Keratinocyte (primary cell): ENCODE measurements at regions not wholly inside any gene's neighbourhood (a gene's known extent, or its start where the extent isn't known, plus 50 kb on each side); places are given as distances from the start of the nearest gene placed in this dataset.

ENCODE experiments used
- EZH2 ChIP-seq: IDR thresholded peaks from one replicate; pipeline ENCODE4 v1.6.1; 2012; ENCODE audit warnings: inconsistent platforms, mild to moderate bottlenecking, low read length, moderate library complexity
- TF ChIP-seq, protein P1 (sequence below), 3 experiments: IDR thresholded peaks in 1 of 3; conservative IDR thresholded peaks in 1 of 3; optimal IDR thresholded peaks in 1 of 3; 2 replicates in 2 of 3; 3 replicates in 1 of 3; pipeline versions ENCODE3 to v1.5.1; 2011; ENCODE audit warnings: low read length in 3 of 3, mild to moderate bottlenecking in 3 of 3, moderate library complexity in 2 of 3, control low read depth in 1 of 3, inconsistent platforms in 1 of 3; ENCODE audit not compliant: insufficient read depth in 2 of 3; ENCODE audit errors: extremely low read depth in 1 of 3

DNA sequence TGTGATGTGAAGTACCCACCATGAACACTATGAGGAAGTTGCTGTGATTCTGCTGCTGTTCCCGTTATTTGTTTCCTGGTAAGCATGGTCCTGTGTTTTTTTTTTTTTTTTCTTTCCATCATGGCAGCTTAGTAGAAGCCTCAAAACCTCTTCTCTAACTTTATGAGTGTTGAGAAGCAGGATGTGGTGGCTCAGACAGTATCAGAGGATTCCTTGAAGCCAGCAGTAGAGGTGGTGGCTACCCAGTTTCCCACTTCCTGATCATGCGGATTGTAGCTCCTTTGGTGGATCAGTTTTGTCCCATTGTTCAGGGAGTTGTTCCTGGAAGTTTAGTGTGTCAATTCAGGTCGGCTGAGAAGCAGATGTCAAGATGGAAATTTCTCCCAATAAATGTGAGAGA, 175.8 kb downstream of the ATP23 start:
- no peak for TF ChIP-seq EZH2
- TF ChIP-seq, protein P1, sequence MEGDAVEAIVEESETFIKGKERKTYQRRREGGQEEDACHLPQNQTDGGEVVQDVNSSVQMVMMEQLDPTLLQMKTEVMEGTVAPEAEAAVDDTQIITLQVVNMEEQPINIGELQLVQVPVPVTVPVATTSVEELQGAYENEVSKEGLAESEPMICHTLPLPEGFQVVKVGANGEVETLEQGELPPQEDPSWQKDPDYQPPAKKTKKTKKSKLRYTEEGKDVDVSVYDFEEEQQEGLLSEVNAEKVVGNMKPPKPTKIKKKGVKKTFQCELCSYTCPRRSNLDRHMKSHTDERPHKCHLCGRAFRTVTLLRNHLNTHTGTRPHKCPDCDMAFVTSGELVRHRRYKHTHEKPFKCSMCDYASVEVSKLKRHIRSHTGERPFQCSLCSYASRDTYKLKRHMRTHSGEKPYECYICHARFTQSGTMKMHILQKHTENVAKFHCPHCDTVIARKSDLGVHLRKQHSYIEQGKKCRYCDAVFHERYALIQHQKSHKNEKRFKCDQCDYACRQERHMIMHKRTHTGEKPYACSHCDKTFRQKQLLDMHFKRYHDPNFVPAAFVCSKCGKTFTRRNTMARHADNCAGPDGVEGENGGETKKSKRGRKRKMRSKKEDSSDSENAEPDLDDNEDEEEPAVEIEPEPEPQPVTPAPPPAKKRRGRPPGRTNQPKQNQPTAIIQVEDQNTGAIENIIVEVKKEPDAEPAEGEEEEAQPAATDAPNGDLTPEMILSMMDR (optimal IDR thresholded peaks at IDR 0.05 in 1 of 3, IDR thresholded peaks at IDR 0.05 in 1 of 3, conservative IDR thresholded peaks at IDR 0.05 in 1 of 3; ENCODE audit: extremely low read depth in 1 of 3, insufficient read depth in 2 of 3, low read length in 3 of 3), result no peak
